COLO829 (cell line): ENCODE measurements at regions not wholly inside any gene's neighbourhood (a gene's known extent, or its start where the extent isn't known, plus 50 kb on each side); places are given as distances from the start of the nearest gene placed in this dataset.

Source experiments
- DNase-seq: peaks from one replicate; pipeline ENCODE4 v3.0.0; 2012; ENCODE audit warnings: low spot score

- DNase-seq: no peak
Observed at GRCh38 chr19:32202244-32202643, 143.2 kb upstream of the ZNF507 start.

DNA sequence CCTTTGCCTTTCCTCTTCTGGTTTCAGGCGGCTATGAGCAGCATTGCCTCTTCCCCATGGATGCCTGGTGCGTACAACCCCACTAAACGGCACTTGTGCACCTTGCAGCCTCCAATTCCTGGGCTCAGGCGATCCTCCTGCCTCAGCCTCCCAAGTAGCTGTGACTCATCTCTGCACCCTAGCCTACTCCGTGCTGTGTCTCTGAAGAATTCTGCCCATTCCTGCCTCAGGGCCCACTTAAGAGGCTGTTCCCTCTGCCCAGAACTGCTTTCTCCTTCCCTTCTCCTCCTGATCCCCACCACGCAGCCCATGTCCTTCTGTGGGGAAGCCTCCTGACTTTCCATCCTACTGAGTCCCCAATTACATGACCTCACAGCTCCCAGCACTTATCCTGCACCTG lies 142.2 kb upstream of the ZNF507 start:
- DNase-seq: no peak

- DNase-seq: no peak
Observed at GRCh38 chr19:32206065-32206464, 139.3 kb upstream of the ZNF507 start.

DNA sequence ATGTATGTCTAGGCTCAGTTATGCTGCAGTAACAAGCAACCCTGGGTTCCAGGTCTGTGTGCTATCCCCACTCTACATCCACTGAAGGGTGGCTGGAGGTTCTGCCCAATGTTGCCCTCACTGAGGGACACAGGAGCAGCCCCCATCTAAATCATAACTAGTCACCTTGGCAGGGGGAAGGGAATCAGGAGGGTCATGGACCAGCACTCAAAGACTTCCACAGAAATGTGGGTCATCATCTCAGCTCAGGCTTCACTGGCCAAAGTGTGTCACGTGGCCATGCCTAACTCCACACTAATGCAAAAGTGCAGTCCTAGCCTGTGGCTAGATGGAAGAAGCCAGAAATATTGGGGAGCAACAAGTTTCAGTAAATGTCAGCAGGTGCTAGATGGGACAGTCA lies 137.3 kb upstream of the ZNF507 start:
- no peak for DNase-seq

- DNase-seq: no peak
Observed at GRCh38 chr19:32219392-32219791, 126.0 kb upstream of the ZNF507 start.

GRCh38 chr19:32219881-32220472 lies 125.4 kb upstream of the ZNF507 start:
- DNase-seq: no peak

DNA sequence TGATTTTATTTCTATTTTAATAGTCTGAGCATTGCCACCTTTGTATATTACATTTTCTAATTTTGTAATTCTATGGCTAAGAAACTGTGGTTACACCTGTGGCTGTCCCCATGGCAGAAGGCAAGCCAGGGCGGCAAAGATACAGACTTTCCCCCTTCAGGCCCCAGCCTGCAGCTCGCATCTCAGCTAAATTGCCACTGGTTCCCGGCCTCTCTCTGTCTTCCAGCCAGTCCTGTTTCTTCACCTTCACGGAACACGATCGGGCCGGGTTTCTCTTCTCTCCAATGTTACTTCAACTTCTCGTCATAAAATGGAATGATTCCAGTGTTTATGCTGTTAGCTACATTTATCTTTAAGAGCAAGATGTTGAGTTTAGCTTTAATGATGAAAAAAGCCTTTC lies 124.5 kb upstream of the ZNF507 start:
- no peak for DNase-seq

- no peak for DNase-seq
Observed at GRCh38 chr19:32222556-32222955, 122.9 kb upstream of the ZNF507 start.

DNA sequence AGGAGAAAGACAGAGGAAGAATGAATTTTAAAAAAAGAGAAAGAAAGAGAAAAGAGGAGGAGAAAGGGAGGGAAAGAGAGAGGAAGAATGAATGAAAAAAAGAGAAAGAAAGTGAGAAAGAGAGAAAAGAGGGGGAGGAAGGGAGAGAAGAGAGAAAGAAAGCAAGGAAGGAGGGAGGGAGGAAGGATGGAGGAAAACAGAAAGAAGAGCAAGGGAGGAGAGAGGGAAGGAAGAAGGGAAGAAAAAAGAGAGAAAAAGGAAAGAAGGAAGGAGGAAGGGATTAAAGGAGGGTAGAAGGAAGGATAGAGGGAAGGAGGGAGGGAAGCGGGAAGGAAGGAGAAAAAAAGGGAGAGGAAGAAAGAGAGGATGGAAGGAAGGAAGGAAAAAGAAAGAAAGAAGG lies 122.3 kb upstream of the ZNF507 start:
- DNase-seq: no peak

DNA sequence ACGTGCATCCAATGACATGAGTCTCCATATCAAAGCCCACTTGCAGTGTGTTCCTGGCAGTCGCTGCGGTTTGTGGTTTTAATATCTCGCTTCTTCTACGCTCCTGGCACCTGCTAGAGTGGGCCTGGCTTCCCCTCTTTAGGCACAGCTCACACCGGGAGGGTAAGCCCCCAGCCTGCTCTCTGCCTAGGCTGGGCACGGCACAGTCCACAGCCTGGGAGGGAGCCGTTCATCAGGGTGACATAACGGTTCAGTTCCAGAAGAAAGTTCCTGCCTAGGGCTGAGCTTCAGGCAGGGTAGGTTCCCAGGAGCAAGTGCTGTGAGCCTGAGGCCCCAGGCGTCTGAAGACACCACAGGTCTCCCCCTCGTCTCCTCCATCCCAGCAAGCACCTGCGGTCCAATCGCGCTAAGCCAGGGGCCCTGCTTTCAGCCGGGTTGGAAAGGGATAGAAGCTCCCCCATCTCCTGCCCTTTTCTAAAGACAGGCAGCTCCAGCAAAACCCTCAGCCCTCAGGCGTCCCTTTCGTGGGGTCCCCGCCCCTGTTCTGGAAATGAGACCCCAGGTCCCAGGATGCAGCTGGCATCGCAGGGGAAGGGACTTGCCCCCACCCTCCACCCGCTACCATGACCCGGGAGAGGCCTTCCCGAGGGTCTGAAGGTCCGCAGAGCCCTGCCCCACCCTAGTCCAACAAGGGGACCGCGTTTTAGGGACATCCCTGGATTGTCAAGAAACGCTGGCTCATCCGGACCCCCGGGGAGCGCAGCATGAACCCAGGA lies 121.6 kb upstream of the ZNF507 start:
- DNase-seq: no peak

DNA sequence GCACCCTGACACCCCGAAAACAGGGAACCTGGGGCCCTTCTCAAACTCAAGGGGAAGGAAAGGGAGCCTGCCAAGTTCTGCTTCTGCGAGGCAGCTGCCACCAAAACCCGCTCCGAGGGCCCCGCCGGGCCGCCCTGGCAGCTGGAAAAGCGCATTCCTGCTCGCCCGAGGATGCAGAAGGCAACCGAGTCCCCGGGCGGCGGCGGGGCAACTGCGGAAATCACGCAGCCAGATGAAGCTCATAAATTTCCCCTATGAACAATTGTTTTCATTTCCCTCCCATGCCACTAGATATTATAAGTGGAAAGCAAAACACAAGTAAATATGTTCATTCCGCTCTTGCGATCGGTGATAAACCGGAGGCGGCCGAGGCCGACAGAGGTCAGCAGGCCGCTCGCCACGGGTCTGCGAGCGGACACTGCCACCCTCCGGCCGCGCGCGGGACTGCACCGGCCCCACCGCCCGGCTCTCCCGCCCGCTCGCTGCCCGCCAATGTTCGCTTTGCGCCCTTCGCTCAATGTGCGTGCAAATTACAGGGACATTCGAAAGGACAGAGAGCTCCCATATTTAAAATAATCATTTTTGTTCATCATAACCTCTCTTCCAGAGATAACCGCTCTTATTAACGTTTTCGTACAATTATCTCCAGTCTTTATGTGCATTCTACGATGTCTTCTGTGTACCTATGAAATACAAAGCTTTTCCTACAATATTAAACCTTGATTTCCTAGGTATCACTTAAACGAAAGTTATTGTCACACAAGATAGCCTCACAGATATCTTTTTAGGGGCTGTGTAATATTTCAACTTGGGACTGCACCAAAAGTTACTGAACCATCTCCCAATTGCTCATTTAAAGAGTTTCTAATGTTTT lies 120.8 kb upstream of the ZNF507 start:
- DNase-seq: peak; percentile 57

DNA sequence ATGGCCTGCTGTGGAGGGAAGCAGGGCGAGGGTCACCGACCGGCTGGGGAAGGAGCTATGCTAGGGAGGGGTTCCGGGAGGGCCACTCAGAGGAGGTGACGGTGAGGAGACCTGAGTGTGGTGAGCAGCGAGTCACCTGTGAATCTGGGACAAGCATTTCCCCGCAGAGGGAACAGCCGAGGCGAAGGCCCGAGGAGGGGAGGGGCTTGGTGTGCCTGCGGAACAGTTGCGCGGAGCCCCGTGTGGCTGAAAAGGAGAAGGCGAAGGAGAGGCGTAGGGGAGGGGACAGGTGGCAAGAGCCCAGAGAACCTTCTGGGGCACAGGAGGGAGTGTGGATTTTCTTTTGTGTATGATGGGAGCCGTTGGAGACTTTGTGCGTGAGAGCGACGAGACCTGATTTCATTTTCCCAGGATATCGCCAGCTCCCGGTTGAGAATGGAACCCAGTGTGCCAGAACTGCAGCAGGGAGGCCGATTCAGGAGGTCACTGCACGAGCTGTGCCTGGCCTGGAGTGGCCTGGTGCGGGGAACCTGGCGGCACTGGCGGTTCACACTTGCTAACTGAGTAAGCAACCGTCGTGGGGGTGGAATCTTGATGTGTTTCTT lies 117.7 kb upstream of the ZNF507 start:
- no peak for DNase-seq

DNA sequence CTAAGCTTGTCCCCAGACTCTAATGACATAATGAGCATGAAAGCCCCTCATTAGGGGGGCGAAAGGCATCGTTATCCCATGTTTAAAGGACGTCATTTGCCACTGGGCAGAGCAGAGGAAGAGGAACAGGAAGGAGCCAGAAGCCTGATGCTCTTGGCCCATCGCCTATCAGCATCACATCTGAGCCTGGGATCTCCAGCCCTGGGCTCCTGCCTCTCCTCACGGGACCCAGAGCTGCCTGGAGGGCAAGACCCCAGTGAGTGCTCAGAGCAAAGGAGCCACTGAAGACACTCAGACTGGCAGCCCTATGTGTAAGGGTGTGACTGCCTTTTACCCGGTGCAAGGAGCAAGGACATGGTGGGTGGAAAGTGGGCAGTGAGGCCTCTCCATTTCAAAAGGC lies 115.0 kb upstream of the ZNF507 start:
- DNase-seq: no peak

DNA sequence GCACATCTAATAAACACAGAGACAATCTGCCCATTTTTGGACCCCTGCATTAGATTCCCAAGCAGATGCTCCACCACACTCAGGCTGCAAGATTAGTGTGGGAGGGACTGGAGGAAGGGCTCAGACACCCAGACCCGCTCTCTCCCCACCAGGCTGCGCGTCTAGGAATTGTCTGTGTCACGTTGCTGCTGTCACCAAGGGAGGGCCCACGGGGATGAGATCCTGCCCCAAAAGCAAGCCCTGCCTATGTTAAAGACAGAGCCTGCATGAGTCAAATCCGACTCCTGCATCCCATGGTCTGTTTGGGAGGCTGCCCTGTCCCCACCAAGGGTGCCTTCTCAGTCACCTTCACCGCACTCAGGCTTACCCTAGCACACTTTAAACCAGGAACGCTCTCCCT lies 114.4 kb upstream of the ZNF507 start:
- DNase-seq: no peak

GRCh38 chr19:32231691-32232090 lies 113.7 kb upstream of the ZNF507 start:
- DNase-seq: no peak

- DNase-seq: no peak
Observed at GRCh38 chr19:32232449-32232848, 113.0 kb upstream of the ZNF507 start.

- DNase-seq: no peak
Observed at GRCh38 chr19:32233091-32233490, 112.3 kb upstream of the ZNF507 start.

- no peak for DNase-seq
Observed at GRCh38 chr19:32233885-32234284, 111.5 kb upstream of the ZNF507 start.

- no peak for DNase-seq
Observed at GRCh38 chr19:32234663-32235217, 110.7 kb upstream of the ZNF507 start.

DNA sequence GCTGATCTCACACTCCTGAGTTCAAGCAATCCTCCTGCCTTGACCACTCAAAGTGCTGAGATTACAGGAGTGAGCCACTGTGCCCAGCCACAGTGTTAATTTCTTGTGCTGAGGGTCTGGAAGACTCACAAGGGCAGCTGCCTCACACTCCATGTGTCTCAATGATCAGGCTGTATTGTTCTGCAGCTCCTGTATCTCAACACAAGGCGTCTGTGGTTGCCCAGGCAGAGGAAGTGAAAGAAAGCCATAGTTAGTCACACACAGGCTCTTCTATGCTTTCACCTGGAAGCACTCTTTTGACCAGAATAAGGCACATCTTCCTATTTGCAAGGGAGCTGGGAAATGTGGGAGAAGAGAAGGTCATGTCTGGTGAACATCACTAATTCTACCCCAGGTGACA lies 107.3 kb upstream of the ZNF507 start:
- DNase-seq: no peak

DNA sequence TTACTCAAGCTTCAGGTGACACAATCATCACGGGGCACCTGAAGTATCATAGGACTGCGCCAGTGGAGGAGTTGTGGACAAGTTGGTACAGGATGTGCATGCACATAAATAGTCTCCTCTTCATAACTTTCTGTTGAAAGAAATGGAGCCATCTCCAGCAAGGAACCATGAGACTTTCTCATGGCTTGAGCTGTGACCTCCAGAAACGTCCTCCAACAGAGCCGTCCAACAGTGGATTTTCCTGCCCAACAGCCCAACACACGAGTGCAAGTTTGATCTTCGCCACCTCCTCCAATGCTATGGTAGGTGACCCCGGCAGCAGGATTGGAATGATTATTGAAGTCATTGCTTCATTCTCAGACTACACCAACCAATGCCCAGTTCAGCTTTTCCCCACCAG lies 105.1 kb upstream of the ZNF507 start:
- no peak for DNase-seq

GRCh38 chr19:32241306-32241705 lies 104.1 kb upstream of the ZNF507 start:
- no peak for DNase-seq
